ENCODE measurements at regions not wholly inside any gene's neighbourhood (a gene's known extent, or its start where the extent isn't known, plus 50 kb on each side); places are given as distances from the start of the nearest gene placed in this dataset.

- Histone ChIP-seq H3K4me2 (ENCODE audit: low read length) (no peak overlapping the region), H2AFZ (no peak overlapping the region), H3K79me2 (no peaks in the 10 kb centered on the region), H3K4me3 (ENCODE audit: low read depth, low read length) (no peak overlapping the region), H3K9ac (no peak overlapping the region), H3K9me3 (ENCODE audit: control insufficient read depth, low read length) (no peaks in the 10 kb centered on the region), H3K4me1 (no peaks in the 10 kb centered on the region), H3K36me3 (ENCODE audit: control insufficient read depth, insufficient read depth, low read length) (no peaks in the 10 kb centered on the region), H3K27ac (no peak overlapping the region), H3K27me3 (ENCODE audit: control insufficient read depth, insufficient read depth, low read length) (no peaks in the 10 kb centered on the region)
- TF ChIP-seq CTCF (IDR thresholded peaks at IDR 0.05), result no peak
Measured at GRCh38 chr18:57223144-57223870, 76.4 kb downstream of the BOD1L2 start.

- Histone ChIP-seq H3K4me1 (no peaks in the 10 kb centered on the region), H3K27ac (no peak overlapping the region), H3K27me3 (ENCODE audit: control insufficient read depth, insufficient read depth, low read length) (no peaks in the 10 kb centered on the region), H3K4me2 (ENCODE audit: low read length) (no peak overlapping the region), H3K9ac (no peak overlapping the region), H3K4me3 (ENCODE audit: low read depth, low read length) (no peak overlapping the region), H3K9me3 (ENCODE audit: control insufficient read depth, low read length) (no peaks in the 10 kb centered on the region), H3K79me2 (no peaks in the 10 kb centered on the region), H3K36me3 (ENCODE audit: control insufficient read depth, insufficient read depth, low read length) (no peaks in the 10 kb centered on the region), H2AFZ (peak overlapping the region; percentile 17)
- no peak for TF ChIP-seq CTCF (IDR thresholded peaks at IDR 0.05)
Measured at GRCh38 chr18:57230861-57231585, 84.1 kb downstream of the BOD1L2 start.

- no peaks in the 10 kb centered on the region for H3K27me3 ChIP-seq (ENCODE audit: control insufficient read depth, insufficient read depth, low read length)
- no peaks in the 10 kb centered on the region for H3K79me2 ChIP-seq
- no peak overlapping the region for H3K4me2 ChIP-seq (ENCODE audit: low read length)
- TF ChIP-seq CTCF (IDR thresholded peaks at IDR 0.05), result no peak
- H3K27ac ChIP-seq, result no peak overlapping the region
- no peak overlapping the region for H3K9ac ChIP-seq
- no peaks in the 10 kb centered on the region for H3K9me3 ChIP-seq (ENCODE audit: control insufficient read depth, low read length)
- H2AFZ ChIP-seq, result no peak overlapping the region
- no peaks in the 10 kb centered on the region for H3K36me3 ChIP-seq (ENCODE audit: control insufficient read depth, insufficient read depth, low read length)
- H3K4me1 ChIP-seq, result no peaks in the 10 kb centered on the region
- H3K4me3 ChIP-seq (ENCODE audit: low read depth, low read length), result no peak overlapping the region
Measured at GRCh38 chr18:57231864-57232263, 85.0 kb downstream of the BOD1L2 start.

GRCh38 chr18:57234346-57234745, 87.5 kb downstream of the BOD1L2 start:
- TF ChIP-seq CTCF (IDR thresholded peaks at IDR 0.05), result no peak
- no peaks in the 10 kb centered on the region for H3K27me3 ChIP-seq (ENCODE audit: control insufficient read depth, insufficient read depth, low read length)

More at GRCh38 chr18:57234346-57234745, 87.5 kb downstream of the BOD1L2 start:
- no peaks in the 10 kb centered on the region for H3K4me1 ChIP-seq
- no peak overlapping the region for H3K4me3 ChIP-seq (ENCODE audit: low read depth, low read length)
- H3K36me3 ChIP-seq (ENCODE audit: control insufficient read depth, insufficient read depth, low read length), result no peaks in the 10 kb centered on the region
- no peaks in the 10 kb centered on the region for H3K79me2 ChIP-seq
- no peak overlapping the region for H3K4me2 ChIP-seq (ENCODE audit: low read length)
- H3K9ac ChIP-seq, result no peak overlapping the region
- H3K27ac ChIP-seq, result no peak overlapping the region
- no peak overlapping the region for H2AFZ ChIP-seq
- no peaks in the 10 kb centered on the region for H3K9me3 ChIP-seq (ENCODE audit: control insufficient read depth, low read length)

Data from parathyroid adenoma (tissue), 2 donors.